ENCODE measurements at regions not wholly inside any gene's neighbourhood (a gene's known extent, or its start where the extent isn't known, plus 50 kb on each side); places are given as distances from the start of the nearest gene placed in this dataset.

GRCh38 chr1:228868731-228869024 is 133.4 kb downstream of the RHOU start:
- Mint-ChIP-seq H3K36me3 (ENCODE audit: low read depth) (no peaks in the 10 kb centered on the region), H3K27me3 (no peaks in the 10 kb centered on the region), H3K4me1 (peaks cover 8% of the 10 kb centered on the region), H3K4me3 (no peak overlapping the region), H3K9me3 (no peaks in the 10 kb centered on the region), H3K27ac (no peak overlapping the region)
- CTCF ChIA-PET: no interaction called here
- POLR2A ChIA-PET: no interaction called here
- no peak for DNase-seq

GRCh38 chr1:228869312-228869824 is 134.1 kb downstream of the RHOU start:
- H3K27me3 Mint-ChIP-seq: no peaks in the 10 kb centered on the region
- H3K9me3 Mint-ChIP-seq: no peaks in the 10 kb centered on the region
- ChIA-PET CTCF (no interaction called here), POLR2A (no interaction called here)
- DNase-seq: no peak
- H3K27ac Mint-ChIP-seq: no peak overlapping the region
- H3K4me1 Mint-ChIP-seq: peaks cover 2% of the 10 kb centered on the region
- H3K4me3 Mint-ChIP-seq: no peak overlapping the region
- H3K36me3 Mint-ChIP-seq (ENCODE audit: low read depth): no peaks in the 10 kb centered on the region

GRCh38 chr1:228870041-228870713 is 134.9 kb downstream of the RHOU start:
- DNase-seq: no peak
- Mint-ChIP-seq H3K4me1 (no peaks in the 10 kb centered on the region), H3K4me3 (no peak overlapping the region), H3K9me3 (no peaks in the 10 kb centered on the region), H3K27me3 (no peaks in the 10 kb centered on the region), H3K36me3 (ENCODE audit: low read depth) (no peaks in the 10 kb centered on the region), H3K27ac (no peak overlapping the region)
- ChIA-PET CTCF (no interaction called here), POLR2A (no interaction called here)

- Mint-ChIP-seq H3K27me3 (no peaks in the 10 kb centered on the region), H3K4me3 (no peak overlapping the region)
These were observed 136.2 kb downstream of the RHOU start for GRCh38 chr1:228871314-228872061.

GRCh38 chr1:228872080-228872479 is 136.8 kb downstream of the RHOU start:
- no peak overlapping the region for H3K4me3 Mint-ChIP-seq
- POLR2A ChIA-PET: no interaction called here

More at GRCh38 chr1:228871314-228872061, 136.2 kb downstream of the RHOU start:
- no peak for DNase-seq
- CTCF ChIA-PET: no interaction called here
- POLR2A ChIA-PET: no interaction called here
- H3K4me1 Mint-ChIP-seq: no peaks in the 10 kb centered on the region
- H3K27ac Mint-ChIP-seq: no peak overlapping the region
- no peaks in the 10 kb centered on the region for H3K36me3 Mint-ChIP-seq (ENCODE audit: low read depth)
- no peaks in the 10 kb centered on the region for H3K9me3 Mint-ChIP-seq

GRCh38 chr1:228873709-228874108 is 138.4 kb downstream of the RHOU start:
- H3K27ac Mint-ChIP-seq: no peak overlapping the region
- H3K36me3 Mint-ChIP-seq (ENCODE audit: low read depth): no peaks in the 10 kb centered on the region
- ChIA-PET CTCF (no interaction called here), POLR2A (no interaction called here)
- H3K27me3 Mint-ChIP-seq: no peaks in the 10 kb centered on the region
- H3K4me1 Mint-ChIP-seq: no peaks in the 10 kb centered on the region
- DNase-seq: no peak
- no peaks in the 10 kb centered on the region for H3K9me3 Mint-ChIP-seq
- H3K4me3 Mint-ChIP-seq: no peak overlapping the region

More at GRCh38 chr1:228872080-228872479, 136.8 kb downstream of the RHOU start:
- no peaks in the 10 kb centered on the region for H3K4me1 Mint-ChIP-seq
- no peaks in the 10 kb centered on the region for H3K9me3 Mint-ChIP-seq
- no peaks in the 10 kb centered on the region for H3K36me3 Mint-ChIP-seq (ENCODE audit: low read depth)
- DNase-seq: no peak
- no peak overlapping the region for H3K27ac Mint-ChIP-seq
- CTCF ChIA-PET: interaction anchor here (0.6 kb wide), 1 partner anchor 51 kb away, joined by 4 read pairs; no protein-coding TSS in a partner anchor
- no peaks in the 10 kb centered on the region for H3K27me3 Mint-ChIP-seq

GRCh38 chr1:228875741-228876140 is 140.5 kb downstream of the RHOU start:
- Mint-ChIP-seq H3K4me3 (no peak overlapping the region), H3K27ac (no peak overlapping the region), H3K9me3 (no peaks in the 10 kb centered on the region), H3K27me3 (no peaks in the 10 kb centered on the region), H3K4me1 (no peaks in the 10 kb centered on the region), H3K36me3 (ENCODE audit: low read depth) (no peaks in the 10 kb centered on the region)
- DNase-seq: no peak
- ChIA-PET CTCF (no interaction called here), POLR2A (no interaction called here)

GRCh38 chr1:228876187-228876586 is 140.9 kb downstream of the RHOU start:
- no peak overlapping the region for H3K4me3 Mint-ChIP-seq
- H3K27ac Mint-ChIP-seq: no peak overlapping the region
- no peaks in the 10 kb centered on the region for H3K27me3 Mint-ChIP-seq
- ChIA-PET POLR2A (no interaction called here), CTCF (interaction anchor here (1.6 kb wide), 1 partner anchor 379 kb away, joined by 4 read pairs; no protein-coding TSS in a partner anchor)
- no peaks in the 10 kb centered on the region for H3K9me3 Mint-ChIP-seq
- no peak for DNase-seq
- H3K4me1 Mint-ChIP-seq: no peaks in the 10 kb centered on the region
- no peaks in the 10 kb centered on the region for H3K36me3 Mint-ChIP-seq (ENCODE audit: low read depth)

- DNase-seq: no peak
- ChIA-PET CTCF (interaction anchor here (0.8 kb wide), 1 partner anchor 9 kb away, joined by 3 read pairs; no protein-coding TSS in a partner anchor), POLR2A (no interaction called here)
- H3K4me1 Mint-ChIP-seq: no peaks in the 10 kb centered on the region
- H3K9me3 Mint-ChIP-seq: peaks cover 3% of the 10 kb centered on the region
- no peak overlapping the region for H3K27ac Mint-ChIP-seq
- H3K36me3 Mint-ChIP-seq (ENCODE audit: low read depth): no peaks in the 10 kb centered on the region
- no peak overlapping the region for H3K4me3 Mint-ChIP-seq
- no peaks in the 10 kb centered on the region for H3K27me3 Mint-ChIP-seq
These were observed 143.9 kb downstream of the RHOU start for GRCh38 chr1:228879164-228879563.

GRCh38 chr1:228882041-228882770 is 146.9 kb downstream of the RHOU start:
- ChIA-PET POLR2A (no interaction called here), CTCF (interaction anchor here (2.3 kb wide), 1 partner anchor 21 kb away, joined by 7 read pairs; no protein-coding TSS in a partner anchor)
- Mint-ChIP-seq H3K9me3 (peaks cover 3% of the 10 kb centered on the region), H3K27ac (no peak overlapping the region), H3K27me3 (no peaks in the 10 kb centered on the region), H3K36me3 (ENCODE audit: low read depth) (no peaks in the 10 kb centered on the region), H3K4me1 (peaks cover 3% of the 10 kb centered on the region), H3K4me3 (no peak overlapping the region)
- no peak for DNase-seq

GRCh38 chr1:228882771-228883450 is 147.6 kb downstream of the RHOU start:
- Mint-ChIP-seq H3K4me1 (peaks cover 3% of the 10 kb centered on the region), H3K27ac (no peak overlapping the region), H3K36me3 (ENCODE audit: low read depth) (no peaks in the 10 kb centered on the region), H3K27me3 (peaks cover under 1% of the 10 kb centered on the region), H3K4me3 (no peak overlapping the region), H3K9me3 (peaks cover 3% of the 10 kb centered on the region)
- POLR2A ChIA-PET: no interaction called here
- CTCF ChIA-PET: no interaction called here
- no peak for DNase-seq

- H3K4me3 Mint-ChIP-seq: no peak overlapping the region
- H3K27ac Mint-ChIP-seq: no peak overlapping the region
- no peak for DNase-seq
- peaks cover 3% of the 10 kb centered on the region for H3K9me3 Mint-ChIP-seq
- H3K27me3 Mint-ChIP-seq: peaks cover 2% of the 10 kb centered on the region
- POLR2A ChIA-PET: no interaction called here
- H3K4me1 Mint-ChIP-seq: peaks cover 3% of the 10 kb centered on the region
- no peaks in the 10 kb centered on the region for H3K36me3 Mint-ChIP-seq (ENCODE audit: low read depth)
- CTCF ChIA-PET: no interaction called here
These were observed 148.3 kb downstream of the RHOU start for GRCh38 chr1:228883535-228883934.

- ChIA-PET CTCF (no interaction called here), POLR2A (no interaction called here)
These were observed 148.9 kb downstream of the RHOU start for GRCh38 chr1:228884196-228884595.

More at GRCh38 chr1:228884196-228884595, 148.9 kb downstream of the RHOU start:
- Mint-ChIP-seq H3K27ac (no peak overlapping the region), H3K4me3 (no peak overlapping the region), H3K4me1 (peaks cover 4% of the 10 kb centered on the region), H3K9me3 (peaks cover 3% of the 10 kb centered on the region), H3K36me3 (ENCODE audit: low read depth) (no peaks in the 10 kb centered on the region), H3K27me3 (peaks cover 2% of the 10 kb centered on the region)
- no peak for DNase-seq

All from activated CD4-positive, alpha-beta memory T cell treated with anti-CD3 and anti-CD28 coated beads, Interleukin-2, amount 10 ng/mL, durations not matched to agents 7 days and 5 days (primary cell).